ENCODE measurements at regions not wholly inside any gene's neighbourhood (a gene's known extent, or its start where the extent isn't known, plus 50 kb on each side); places are given as distances from the start of the nearest gene placed in this dataset.
A peak's percentile ranks its signal among the peaks of the same experiment; 100 is the strongest.

- H3K4me3 Mint-ChIP-seq: no peak overlapping the region
- H3K27me3 Mint-ChIP-seq (ENCODE audit: low read depth): no peaks in the 10 kb centered on the region
- TF ChIP-seq CTCF (IDR thresholded peaks at IDR 0.05; ENCODE audit: unreplicated experiment in 3 of 3): no peak
Measured at GRCh38 chr11:105469931-105470330, 139.9 kb upstream of the GRIA4 start.

GRCh38 chr11:105468154-105468553 is 141.7 kb upstream of the GRIA4 start:
- H3K36me3 Mint-ChIP-seq (ENCODE audit: low read depth): no peaks in the 10 kb centered on the region
- H3K4me1 Mint-ChIP-seq: no peaks in the 10 kb centered on the region
- TF ChIP-seq CTCF (IDR thresholded peaks at IDR 0.05; ENCODE audit: unreplicated experiment in 3 of 3): no peak
- no peak overlapping the region for H3K27ac Mint-ChIP-seq
- no peak overlapping the region for H3K4me3 Mint-ChIP-seq
- H3K27me3 Mint-ChIP-seq (ENCODE audit: low read depth): no peaks in the 10 kb centered on the region
- H3K9me3 Mint-ChIP-seq: peaks cover 3% of the 10 kb centered on the region

More at GRCh38 chr11:105469931-105470330, 139.9 kb upstream of the GRIA4 start:
- H3K9me3 Mint-ChIP-seq: no peaks in the 10 kb centered on the region
- no peak overlapping the region for H3K27ac Mint-ChIP-seq
- H3K36me3 Mint-ChIP-seq (ENCODE audit: low read depth): no peaks in the 10 kb centered on the region
- H3K4me1 Mint-ChIP-seq: no peaks in the 10 kb centered on the region

- H3K4me1 Mint-ChIP-seq: no peaks in the 10 kb centered on the region
- H3K9me3 Mint-ChIP-seq: peaks cover 3% of the 10 kb centered on the region
- peak overlapping the region in 1 of 3 experiments; percentile 20 for H3K27ac Mint-ChIP-seq
- no peaks in the 10 kb centered on the region for H3K36me3 Mint-ChIP-seq (ENCODE audit: low read depth)
- no peak overlapping the region for H3K4me3 Mint-ChIP-seq
- no peak for TF ChIP-seq CTCF (IDR thresholded peaks at IDR 0.05; ENCODE audit: unreplicated experiment in 3 of 3)
- no peaks in the 10 kb centered on the region for H3K27me3 Mint-ChIP-seq (ENCODE audit: low read depth)
Measured at GRCh38 chr11:105466582-105467228, 143.2 kb upstream of the GRIA4 start.

GRCh38 chr11:105458071-105458470 is 151.8 kb upstream of the GRIA4 start:
- Mint-ChIP-seq H3K9me3 (peaks cover 17% of the 10 kb centered on the region), H3K27me3 (ENCODE audit: low read depth) (no peaks in the 10 kb centered on the region), H3K4me3 (no peak overlapping the region), H3K27ac (no peak overlapping the region), H3K4me1 (no peaks in the 10 kb centered on the region), H3K36me3 (ENCODE audit: low read depth) (no peaks in the 10 kb centered on the region)
- no peak for TF ChIP-seq CTCF (IDR thresholded peaks at IDR 0.05; ENCODE audit: unreplicated experiment in 3 of 3)

GRCh38 chr11:105456950-105457349 is 152.9 kb upstream of the GRIA4 start:
- H3K27me3 Mint-ChIP-seq (ENCODE audit: low read depth): no peaks in the 10 kb centered on the region
- H3K36me3 Mint-ChIP-seq (ENCODE audit: low read depth): no peaks in the 10 kb centered on the region
- TF ChIP-seq CTCF (IDR thresholded peaks at IDR 0.05; ENCODE audit: unreplicated experiment in 3 of 3): no peak
- no peaks in the 10 kb centered on the region for H3K4me1 Mint-ChIP-seq
- H3K9me3 Mint-ChIP-seq: peaks cover 17% of the 10 kb centered on the region
- H3K27ac Mint-ChIP-seq: no peak overlapping the region
- no peak overlapping the region for H3K4me3 Mint-ChIP-seq

- no peak for TF ChIP-seq CTCF (IDR thresholded peaks at IDR 0.05; ENCODE audit: unreplicated experiment in 3 of 3)
- no peaks in the 10 kb centered on the region for H3K27me3 Mint-ChIP-seq (ENCODE audit: low read depth)
- H3K4me3 Mint-ChIP-seq: no peak overlapping the region
- no peaks in the 10 kb centered on the region for H3K4me1 Mint-ChIP-seq
- H3K36me3 Mint-ChIP-seq (ENCODE audit: low read depth): peaks cover 4% of the 10 kb centered on the region
- H3K9me3 Mint-ChIP-seq: peaks cover 13% of the 10 kb centered on the region
- no peak overlapping the region for H3K27ac Mint-ChIP-seq
Measured at GRCh38 chr11:105449100-105449734, 160.7 kb upstream of the GRIA4 start.

All from nephron (organoid).